ENCODE measurements at regions not wholly inside any gene's neighbourhood (a gene's known extent, or its start where the extent isn't known, plus 50 kb on each side); places are given as distances from the start of the nearest gene placed in this dataset.

DNA sequence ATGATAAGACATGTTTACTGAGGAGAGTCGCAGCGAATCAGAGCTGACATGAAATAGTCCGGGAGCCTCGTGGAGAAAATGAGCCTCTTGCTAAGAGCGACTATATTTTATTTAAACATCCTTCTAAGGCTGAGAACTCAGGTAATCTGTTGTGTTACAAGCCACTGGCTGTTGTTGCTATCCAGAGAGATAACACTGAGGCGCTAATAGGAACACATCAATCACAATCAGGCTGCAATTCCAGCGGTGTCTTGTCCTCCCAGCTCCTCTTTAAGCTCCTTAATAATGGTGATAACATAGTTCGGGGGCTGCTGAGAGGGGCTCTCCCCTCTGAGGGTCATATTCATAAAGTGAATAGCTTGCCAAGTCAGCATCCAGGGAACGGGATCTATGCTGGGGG is 95.1 kb downstream of the INSIG2 start:
- no peaks in the 10 kb centered on the region for H3K9me3 Mint-ChIP-seq
- H3K27ac Mint-ChIP-seq, result no peak overlapping the region
- peaks cover 10 to 11% of the 10 kb centered on the region in 2 donors for H3K36me3 Mint-ChIP-seq
- no peak for DNase-seq (ENCODE audit: low spot score in 2 of 2)
- ATAC-seq, result no peak

DNA sequence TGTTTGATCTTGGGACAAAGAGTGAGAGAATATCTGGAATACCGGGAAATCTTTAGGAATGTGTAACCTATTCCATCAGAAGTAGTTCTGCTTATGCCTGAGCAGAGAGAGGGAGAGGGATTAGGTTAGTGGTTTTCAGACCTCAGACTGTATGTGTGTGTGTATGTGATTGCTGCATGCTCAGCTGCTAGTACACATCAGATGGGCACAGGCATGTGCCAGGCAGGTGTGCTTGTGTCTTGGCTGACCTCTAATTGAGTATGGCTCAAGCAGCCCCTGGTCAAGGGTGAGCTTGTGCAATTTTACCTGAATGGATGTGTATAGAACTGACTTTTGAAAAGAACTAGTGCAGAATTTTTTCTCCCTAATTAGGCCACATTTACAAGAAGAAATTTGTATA is 91.2 kb downstream of the INSIG2 start:
- Mint-ChIP-seq H3K9me3 (no peaks in the 10 kb centered on the region), H3K27ac (no peak overlapping the region), H3K36me3 (no peaks in the 10 kb centered on the region)
- no peak for DNase-seq (ENCODE audit: low spot score in 2 of 2)
- ATAC-seq, result no peak

DNA sequence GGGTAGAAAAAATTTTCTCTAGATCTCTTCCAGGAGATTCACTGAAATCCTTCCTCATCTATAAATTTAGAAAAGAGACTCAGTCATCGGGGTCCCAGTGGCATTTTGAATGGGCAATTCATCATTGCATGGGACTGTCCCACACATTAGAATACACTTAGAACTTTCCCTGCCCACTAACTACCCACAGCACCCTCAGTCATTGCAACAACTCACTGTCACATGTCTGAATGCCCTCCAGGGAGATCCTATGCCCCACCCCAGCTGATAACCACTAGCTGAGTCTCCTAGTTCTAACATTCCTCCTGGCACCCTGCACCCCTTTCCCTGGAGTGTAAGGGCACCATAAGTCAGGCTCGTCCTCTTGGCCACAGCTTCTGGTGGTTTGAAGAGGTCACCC is 89.6 kb downstream of the INSIG2 start:
- no peak for DNase-seq (ENCODE audit: low spot score in 2 of 2)
- Mint-ChIP-seq H3K27ac (no peak overlapping the region), H3K9me3 (no peaks in the 10 kb centered on the region), H3K36me3 (no peaks in the 10 kb centered on the region)
- peak; percentile 21 to 81 for ATAC-seq

DNA sequence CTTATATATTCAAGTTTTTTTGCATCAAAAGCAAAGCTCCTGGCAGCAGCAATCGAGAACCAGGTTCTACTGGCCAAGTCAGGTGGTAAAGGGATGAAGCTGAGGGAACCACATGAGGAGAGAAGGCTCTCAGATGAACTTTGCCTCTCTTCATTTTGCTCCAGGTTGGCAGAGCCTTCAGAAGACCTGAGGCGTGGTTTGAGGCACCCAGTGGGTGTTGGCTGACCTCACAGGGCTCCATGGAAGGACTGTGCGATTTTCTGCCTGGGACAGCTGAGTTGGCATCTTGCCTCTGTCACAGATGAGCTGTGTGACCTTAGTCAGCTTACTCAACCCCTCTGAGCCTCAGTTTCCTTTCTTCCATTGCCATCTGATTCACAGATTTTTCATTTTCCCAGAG is 89.0 kb downstream of the INSIG2 start:
- Mint-ChIP-seq H3K27ac (peak overlapping the region; percentile 66 to 95), H3K36me3 (no peaks in the 10 kb centered on the region), H3K9me3 (no peaks in the 10 kb centered on the region)
- no peak for DNase-seq (ENCODE audit: low spot score in 2 of 2)
- peak; percentile 58 to 86 for ATAC-seq

DNA sequence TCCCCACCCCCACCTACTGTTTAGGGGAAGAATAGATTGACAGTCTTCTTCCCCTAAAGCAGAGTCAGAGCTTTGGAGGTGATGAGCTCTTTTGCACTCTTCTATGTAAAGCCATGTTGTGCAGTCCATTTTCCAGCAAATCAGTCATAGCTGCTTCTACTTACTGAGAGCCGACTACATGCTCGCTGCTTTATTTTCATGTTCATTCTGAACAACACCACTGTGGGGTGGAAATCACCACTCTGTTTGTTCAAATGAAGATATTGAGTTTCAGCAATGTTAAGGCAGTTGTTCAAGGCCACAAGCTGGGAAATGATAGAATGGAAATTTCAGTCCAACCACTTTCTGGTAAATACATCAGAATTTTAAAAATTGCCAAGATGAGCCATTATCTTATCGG is 88.3 kb downstream of the INSIG2 start:
- ATAC-seq (peak; percentile 17 to 85), DNase-seq (ENCODE audit: low spot score in 2 of 2) (no peak)
- Mint-ChIP-seq H3K27ac (peak overlapping the region; percentile 66 to 95), H3K9me3 (no peaks in the 10 kb centered on the region), H3K36me3 (no peaks in the 10 kb centered on the region)

DNA sequence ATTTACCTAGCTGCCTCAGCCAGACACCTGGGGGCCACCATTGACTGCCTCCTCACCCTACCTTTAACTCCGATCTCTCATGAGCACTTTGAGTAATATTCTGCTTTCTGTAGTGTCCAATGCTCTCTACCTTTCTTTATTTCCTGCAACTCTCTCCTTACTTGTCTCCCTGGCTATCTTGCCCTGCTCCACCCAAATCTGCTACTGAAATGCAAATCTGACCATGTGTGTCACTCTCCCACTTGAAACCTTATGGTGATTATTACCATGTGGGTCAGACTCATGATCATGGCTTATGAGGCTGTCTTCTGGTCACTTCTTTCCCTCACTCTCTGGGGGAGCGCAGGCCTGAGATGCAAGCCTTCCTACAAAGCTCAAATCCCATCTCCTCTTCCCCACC is 83.3 kb downstream of the INSIG2 start:
- H3K36me3 Mint-ChIP-seq, result no peaks in the 10 kb centered on the region
- no peak for ATAC-seq
- no peak overlapping the region for H3K27ac Mint-ChIP-seq
- no peaks in the 10 kb centered on the region for H3K9me3 Mint-ChIP-seq
- DNase-seq (ENCODE audit: low spot score in 2 of 2), result no peak

DNA sequence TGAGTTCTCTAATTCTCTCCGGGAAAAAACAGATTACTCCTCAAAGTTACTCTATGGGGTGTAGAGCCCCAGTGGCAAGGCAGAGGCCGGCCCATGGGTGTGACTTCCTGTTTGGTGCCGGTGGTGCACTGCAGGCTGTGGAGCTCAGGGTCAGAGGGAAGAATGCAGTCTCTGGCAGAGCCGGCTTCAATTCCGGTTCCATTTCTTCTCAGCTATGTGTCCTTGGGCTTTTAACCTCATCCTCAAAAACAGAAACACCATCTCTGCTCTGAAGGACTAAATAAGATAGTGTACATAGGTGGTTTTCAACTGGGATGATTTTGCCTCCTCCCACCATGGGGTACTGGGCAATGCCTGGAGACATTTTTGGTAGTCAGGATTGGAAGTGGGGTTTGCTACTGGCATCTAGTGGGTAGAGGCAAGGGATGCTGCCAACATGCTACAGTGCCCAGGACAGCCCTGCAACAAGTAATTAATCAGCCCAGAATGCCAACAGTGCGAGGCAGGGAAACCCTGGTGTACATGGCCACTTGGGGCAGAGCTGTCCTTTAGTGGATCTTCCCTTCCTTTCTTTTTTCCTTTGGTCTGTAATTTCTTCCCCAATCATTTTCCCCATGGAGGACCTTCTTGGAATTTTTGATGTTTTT is 81.2 kb downstream of the INSIG2 start:
- Mint-ChIP-seq H3K27ac (no peak overlapping the region), H3K36me3 (peaks cover 7 to 10% of the 10 kb centered on the region in 2 donors), H3K9me3 (peaks cover 5 to 6% of the 10 kb centered on the region in 2 donors)
- no peak for DNase-seq (ENCODE audit: low spot score in 2 of 2)
- peak in 1 of 2 donors; percentile 74 for ATAC-seq

DNA sequence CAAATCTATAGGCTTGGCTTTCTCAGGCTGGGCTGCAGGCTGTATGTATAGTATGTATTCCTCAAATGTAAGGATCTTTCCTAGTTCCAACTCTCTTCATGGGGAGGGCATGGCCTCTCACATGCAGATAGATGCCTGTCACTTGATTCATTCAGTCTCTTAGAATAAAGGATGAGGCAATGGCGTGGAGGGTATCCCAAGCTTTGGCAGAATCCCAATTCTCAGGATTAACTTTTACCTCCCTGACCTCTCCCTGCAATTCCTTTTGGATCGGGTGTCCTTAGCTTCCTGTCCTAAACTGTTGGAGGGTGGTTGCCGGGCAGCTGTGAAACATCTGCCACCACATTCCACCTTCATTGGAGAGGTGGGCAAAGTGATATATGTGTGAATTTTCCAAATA is 80.3 kb downstream of the INSIG2 start:
- DNase-seq (ENCODE audit: low spot score in 2 of 2) (no peak), ATAC-seq (no peak)
- Mint-ChIP-seq H3K27ac (no peak overlapping the region), H3K36me3 (peaks cover 7 to 10% of the 10 kb centered on the region in 2 donors), H3K9me3 (peaks cover 5 to 6% of the 10 kb centered on the region in 2 donors)

DNA sequence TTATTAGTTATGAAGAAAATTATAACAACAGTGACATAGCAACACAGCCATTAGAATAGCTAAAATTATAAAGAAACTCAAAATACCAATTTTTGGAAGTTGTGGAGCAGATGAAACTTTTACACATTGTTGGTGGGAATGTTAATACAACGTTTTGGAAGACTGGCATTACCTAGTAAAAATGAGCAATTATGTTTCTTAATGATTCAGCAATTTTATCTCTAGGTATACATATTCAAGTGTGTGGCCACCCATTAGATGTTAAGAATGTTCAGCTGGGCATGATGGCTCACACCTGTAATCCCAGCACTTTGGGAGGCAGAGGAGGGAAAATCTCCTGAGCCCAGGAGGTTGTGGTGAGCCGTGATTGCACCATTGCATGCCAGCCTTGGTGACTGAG is 78.8 kb downstream of the INSIG2 start:
- no peak for ATAC-seq
- peaks cover 7 to 10% of the 10 kb centered on the region in 2 donors for H3K36me3 Mint-ChIP-seq
- DNase-seq (ENCODE audit: low spot score in 2 of 2), result no peak
- H3K27ac Mint-ChIP-seq, result no peak overlapping the region
- peaks cover 5 to 6% of the 10 kb centered on the region in 2 donors for H3K9me3 Mint-ChIP-seq

DNA sequence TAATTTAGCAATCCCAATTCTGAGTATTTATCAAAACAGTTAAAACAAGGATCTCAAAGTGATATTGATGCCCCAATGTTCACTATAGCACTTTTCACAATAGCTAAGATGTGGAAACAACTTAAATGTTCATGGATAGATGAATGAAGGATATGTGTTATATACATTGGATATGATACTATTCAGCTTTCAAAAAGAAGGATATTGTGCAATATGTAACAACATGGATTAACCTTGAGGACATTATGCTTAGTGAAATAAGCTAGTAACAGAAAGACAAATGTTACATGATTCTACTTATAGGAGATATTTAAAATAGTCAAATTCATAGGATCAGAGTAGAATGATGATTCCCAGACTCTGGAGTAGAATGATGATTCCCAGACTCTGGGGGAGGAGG is 78.0 kb downstream of the INSIG2 start:
- no peak for ATAC-seq
- DNase-seq (ENCODE audit: low spot score in 2 of 2), result no peak
- Mint-ChIP-seq H3K36me3 (peaks cover 7 to 10% of the 10 kb centered on the region in 2 donors), H3K9me3 (peaks cover 5 to 6% of the 10 kb centered on the region in 2 donors), H3K27ac (no peak overlapping the region)

DNA sequence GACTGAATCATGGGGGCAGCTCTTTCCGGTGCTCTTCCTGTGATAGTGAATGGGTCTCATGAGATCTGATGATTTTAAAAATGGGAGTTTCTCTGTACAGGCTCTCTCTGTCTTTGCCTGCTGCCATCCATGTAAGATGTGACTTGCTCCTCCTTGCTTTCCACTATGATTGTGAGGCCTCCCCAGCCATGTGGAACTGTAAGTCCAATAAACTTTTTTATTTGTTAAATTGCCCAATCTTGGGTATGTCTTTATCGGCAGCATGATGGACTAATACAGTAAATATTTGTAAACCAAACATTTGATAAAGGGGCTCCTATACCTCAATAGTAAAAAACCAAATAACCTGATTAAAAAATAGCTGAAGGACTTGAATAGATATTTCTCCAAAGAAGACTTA is 77.3 kb downstream of the INSIG2 start:
- Mint-ChIP-seq H3K36me3 (peaks cover 7 to 10% of the 10 kb centered on the region in 2 donors), H3K9me3 (peaks cover 5 to 6% of the 10 kb centered on the region in 2 donors), H3K27ac (no peak overlapping the region)
- no peak for DNase-seq (ENCODE audit: low spot score in 2 of 2)
- ATAC-seq, result no peak

Data from activated naive CD4-positive, alpha-beta T cell treated with anti-CD3 and anti-CD28 coated beads, Interleukin-2, amount 50 U/mL, for 72 hours (primary cell).